T-helper 2 cell (primary cell): ENCODE measurements at regions not wholly inside any gene's neighbourhood (a gene's known extent, or its start where the extent isn't known, plus 50 kb on each side); places are given as distances from the start of the nearest gene placed in this dataset.
A peak's percentile ranks its signal among the peaks of the same experiment; 100 is the strongest.

Experiments used
- DNase-seq, 5 experiments: peaks; one replicate each; pipeline versions ENCODE4 v3.0.0 to v3.0.0-alpha.2; 2012 to 2022

DNA sequence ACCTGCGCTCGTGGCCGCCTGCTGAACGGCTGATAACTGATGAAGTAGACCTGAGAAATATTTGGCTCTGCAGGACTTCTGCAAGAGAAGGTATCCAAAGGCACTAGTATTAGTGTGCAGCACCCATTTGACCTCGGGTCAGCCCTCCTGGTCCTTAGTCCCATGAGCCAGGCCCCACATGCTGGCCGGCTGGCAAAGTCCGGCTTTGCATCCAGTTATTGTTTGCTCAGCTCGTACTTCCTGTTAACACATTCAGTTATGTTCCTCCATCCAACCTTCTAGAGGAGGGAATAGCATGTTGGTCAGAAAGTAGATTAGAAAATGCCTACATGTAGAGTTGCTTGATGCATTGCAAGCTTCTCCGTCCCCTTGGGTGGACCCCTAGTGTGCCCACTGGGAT is 385.7 kb upstream of the RGMA start:
- DNase-seq, result no peak

- DNase-seq, result no peak
Measured at GRCh38 chr15:93469994-93470393, 381.0 kb upstream of the RGMA start.

DNA sequence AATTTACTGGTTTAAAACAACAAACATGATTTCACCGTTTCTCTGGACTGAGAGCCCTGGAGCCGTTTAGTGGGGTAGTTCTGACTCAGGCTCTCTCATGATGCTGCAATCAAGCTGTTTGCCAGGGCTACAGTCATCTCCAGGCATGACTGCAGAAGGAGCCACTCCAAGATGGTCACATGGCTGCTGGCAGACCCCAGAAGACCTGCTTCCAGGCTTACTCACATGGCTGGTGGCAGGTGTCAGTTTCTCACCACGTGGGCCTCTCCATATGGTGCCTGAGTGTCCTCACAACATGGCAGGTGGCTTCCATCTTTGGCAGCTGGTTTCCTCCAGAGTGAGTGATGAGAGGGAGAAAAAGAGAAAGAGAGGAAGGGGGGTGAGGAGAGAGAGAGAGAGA is 378.3 kb upstream of the RGMA start:
- no peak for DNase-seq

DNA sequence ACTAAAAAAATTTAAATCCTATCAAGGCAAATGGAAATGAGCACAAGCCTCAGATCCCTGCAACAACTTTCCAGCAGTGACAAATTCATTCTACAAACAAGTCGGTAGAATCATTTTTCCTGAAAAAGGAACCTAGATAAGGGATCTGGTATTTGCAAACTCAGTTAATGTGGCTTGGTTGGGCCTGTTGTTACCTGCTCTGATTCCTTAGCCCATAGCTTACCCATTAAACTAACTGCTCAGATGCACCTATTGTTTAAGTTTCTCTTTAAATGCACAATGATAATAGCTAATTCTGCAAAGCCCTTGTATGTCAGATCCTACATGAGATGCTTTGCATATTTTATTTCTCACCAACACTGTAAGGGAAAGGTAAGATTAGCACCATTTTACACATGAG is 377.4 kb upstream of the RGMA start:
- DNase-seq, result no peak

DNA sequence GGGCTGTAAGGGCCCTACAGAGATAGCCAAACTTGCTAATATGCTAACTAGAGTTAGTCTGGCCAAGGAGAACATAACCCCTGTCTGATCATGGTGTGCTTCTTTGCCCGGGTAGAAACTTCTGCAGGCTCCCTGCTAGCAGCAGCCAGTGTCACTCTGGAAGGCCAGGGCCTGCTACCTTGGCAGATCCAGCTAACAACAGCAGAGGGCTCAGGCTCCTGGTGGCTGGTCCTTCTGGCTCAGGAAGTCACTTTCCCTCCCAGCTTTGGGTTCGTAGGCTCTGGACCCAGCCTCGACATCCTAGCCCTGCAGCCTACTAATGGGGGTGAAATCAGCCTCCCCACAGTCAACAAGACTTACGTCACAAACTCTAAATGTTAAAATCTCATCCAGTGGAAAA is 373.7 kb upstream of the RGMA start:
- DNase-seq, result no peak

DNA sequence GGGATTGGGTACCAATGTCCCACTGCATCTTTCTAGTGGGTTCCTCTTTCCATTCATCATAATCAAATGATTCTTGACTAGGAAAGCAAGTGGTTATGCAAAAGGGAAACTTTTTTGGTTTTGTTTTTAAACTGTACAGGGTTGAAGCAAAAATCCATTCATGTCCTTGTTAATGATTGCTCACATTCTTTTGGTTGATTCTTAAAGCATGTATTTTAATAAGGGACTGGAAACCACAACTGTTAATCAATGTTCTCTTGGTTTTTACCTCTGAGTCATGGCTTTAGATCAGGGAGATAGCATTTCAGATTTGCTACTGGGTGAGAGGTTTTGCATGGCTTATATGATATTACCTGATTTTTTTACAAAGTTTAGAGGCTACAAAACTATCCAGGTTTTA is 371.7 kb upstream of the RGMA start:
- peak in 1 of 5 experiments; percentile 9 for DNase-seq

- DNase-seq, result no peak
Measured at GRCh38 chr15:93459396-93459795, 370.4 kb upstream of the RGMA start.

DNA sequence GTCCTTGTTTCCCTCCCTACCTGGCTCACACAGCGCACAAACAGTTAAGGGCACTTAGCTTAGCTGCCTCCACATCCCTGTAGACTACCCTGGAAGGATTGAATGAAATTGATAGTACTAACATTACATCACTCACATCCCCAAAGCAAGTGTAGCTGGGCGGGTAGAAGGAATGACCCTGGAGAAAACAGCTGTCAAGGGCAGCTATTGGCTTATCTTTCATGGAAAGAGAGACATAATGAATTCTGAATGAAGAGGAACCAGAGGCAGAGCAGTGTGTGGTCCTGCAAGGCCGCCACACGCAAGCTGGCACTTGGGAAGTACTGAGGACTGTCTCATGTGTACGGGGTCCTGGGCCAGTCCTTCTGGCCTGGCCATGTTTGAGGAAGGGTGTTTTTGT is 369.6 kb upstream of the RGMA start:
- no peak for DNase-seq

DNA sequence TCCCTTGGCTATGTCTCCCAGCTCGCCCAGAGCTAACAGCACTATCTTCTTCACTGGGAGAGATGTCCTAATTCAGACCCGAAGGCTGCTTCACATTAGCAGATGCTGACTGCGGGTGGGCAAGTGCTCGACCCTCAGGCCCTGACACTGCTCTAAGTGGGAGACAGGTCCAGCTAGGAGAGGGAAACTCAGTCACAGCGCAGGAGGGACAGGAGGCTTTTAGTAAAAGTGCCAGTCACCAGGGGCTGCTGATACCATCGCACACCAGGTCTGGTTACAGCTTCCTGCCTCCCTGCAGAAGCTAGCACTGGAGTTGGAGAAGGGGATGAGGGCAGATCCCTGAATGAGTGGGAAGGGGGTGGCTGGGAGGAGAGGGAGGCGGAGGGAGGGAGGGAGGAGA is 365.8 kb upstream of the RGMA start:
- DNase-seq, result no peak

DNA sequence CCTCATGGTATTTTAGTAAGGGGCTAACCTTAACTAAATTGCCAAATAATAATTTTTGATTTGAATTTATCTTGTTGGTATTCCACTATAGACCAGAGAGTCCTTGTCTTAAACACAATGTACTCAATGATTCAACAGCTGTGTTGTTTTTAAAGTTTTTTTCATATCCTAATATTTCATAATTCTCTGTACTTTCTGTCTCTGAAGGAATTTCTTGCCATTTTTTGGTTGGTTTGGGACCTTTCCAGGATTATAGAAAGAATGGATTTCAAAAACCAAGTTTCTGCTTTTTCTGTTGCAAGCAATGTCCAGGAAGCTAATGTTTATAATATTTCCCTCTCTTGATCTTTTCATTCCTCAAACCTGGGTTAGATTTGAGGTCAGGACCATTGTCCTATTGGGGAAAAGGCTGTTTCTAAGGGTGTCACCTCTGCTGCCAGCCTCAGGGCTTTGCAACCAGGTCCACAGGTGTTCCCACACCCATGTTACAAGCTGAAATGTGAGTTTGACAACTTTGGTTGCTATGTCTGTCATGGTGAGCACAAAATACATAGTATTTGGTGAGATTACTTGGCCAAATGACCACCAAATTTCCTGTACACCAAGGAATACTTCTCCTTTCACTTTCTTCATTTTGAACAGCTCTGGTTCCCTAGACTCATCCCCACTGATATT is 363.7 kb upstream of the RGMA start:
- DNase-seq, result no peak

GRCh38 chr15:93451822-93452221 is 362.8 kb upstream of the RGMA start:
- DNase-seq, result no peak

DNA sequence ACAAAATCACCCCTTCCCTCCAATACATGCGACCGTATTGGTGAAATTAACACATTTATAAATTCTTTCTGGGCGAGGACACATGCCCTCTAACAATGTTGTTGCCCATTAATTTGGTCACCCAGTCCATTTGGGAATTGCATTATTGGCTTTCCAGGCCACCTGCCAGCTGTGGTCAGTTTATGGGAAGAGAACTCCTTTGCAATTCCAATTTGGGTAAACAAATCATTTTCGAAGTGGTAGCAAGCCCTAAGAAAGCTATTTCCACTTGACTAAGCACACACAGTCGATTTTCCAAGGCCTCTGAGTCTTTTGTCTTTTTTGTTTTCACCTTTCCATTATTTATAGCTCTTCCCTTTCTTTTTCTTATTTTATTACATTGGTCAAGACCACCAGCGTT is 362.3 kb upstream of the RGMA start:
- DNase-seq, result no peak

- DNase-seq, result no peak
Measured at GRCh38 chr15:93449798-93450197, 360.8 kb upstream of the RGMA start.

DNA sequence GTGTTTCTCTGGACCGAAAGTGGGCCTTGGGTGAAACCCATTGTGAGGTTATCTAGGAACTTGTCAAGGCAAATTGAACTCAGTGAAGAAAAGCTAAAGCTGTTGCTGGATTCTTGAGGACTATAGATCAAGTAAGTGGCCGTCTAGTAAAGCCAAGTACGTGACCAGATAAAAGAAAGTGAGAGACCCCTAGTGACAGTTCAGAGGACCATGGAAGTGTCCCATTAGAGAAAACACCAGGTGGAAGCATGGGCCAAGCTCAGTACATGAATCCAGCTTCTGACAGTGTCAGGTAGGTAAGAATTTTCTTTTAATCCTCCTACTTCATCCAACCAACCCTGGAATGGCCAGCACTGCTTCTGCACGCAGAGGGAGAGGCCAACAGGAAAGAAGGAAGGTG is 349.3 kb upstream of the RGMA start:
- no peak for DNase-seq

- no peak for DNase-seq
Measured at GRCh38 chr15:93432474-93432873, 343.5 kb upstream of the RGMA start.

DNA sequence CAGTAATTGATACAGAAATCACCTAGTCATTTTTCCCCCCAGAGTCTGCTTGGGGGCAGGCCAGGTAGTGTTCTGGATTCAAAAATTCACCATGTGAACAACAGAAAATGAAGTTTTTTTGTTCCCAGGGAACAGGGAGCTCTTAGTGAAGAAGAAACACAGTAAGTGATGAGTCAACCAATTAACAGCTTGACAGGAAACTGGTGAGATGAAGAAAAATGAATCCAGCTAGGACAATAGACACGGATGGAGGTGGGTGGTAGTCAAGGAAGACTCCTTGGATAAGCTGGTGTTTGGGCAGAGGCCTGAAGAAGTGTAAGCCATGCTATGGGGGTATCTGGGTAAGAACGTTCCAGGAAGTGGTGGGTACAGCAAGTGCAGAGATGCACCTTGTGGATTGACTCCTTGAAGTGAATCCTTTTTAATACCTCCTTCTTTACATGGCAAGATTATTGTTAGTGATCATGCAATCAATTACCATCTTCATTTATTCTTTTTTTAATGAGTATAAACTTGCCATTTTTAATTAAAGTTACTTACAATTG is 339.9 kb upstream of the RGMA start:
- DNase-seq, result no peak

GRCh38 chr15:93428150-93428549 is 339.1 kb upstream of the RGMA start:
- DNase-seq, result no peak

- no peak for DNase-seq
Measured at GRCh38 chr15:93424131-93424530, 335.1 kb upstream of the RGMA start.

GRCh38 chr15:93422476-93422875 is 333.5 kb upstream of the RGMA start:
- DNase-seq, result no peak

DNA sequence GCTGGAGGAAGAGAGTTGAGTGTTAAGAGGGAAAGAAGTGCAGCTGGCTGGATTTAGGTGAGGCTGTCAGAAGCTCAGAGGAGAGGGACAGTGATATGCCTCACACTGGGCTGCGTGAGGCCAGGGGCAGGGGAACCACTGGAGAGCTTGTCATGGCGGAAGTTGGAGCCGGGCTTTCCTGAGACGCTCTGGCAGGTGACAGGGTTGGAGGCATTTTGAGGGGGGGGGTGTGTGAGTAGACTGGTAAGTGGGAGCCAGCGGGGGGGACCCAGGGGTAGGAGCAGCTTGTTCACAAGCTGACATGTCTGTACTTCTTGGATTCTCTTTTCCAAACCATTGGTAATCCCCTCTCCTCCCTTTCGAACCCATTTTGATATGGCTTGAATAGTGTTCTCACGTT is 331.5 kb upstream of the RGMA start:
- DNase-seq, result no peak

DNA sequence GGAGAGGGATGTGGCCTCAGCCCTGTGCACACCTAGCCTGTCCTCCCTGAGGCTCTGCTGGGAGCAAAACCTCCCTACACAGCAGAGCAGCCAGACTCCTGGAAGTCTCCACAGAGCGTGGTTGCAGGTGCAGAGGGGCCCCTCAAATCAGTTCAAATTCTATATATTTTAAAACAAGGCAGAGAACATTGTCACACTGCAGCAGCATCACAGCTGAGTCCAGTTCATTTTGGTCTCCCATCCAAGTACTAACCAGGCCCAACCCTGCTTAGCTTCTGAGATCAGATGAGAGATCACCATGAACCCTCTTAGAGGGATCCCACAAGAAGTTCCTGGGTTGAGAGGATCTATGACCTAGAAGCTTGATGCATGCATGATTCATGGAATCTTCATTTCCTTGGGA is 331.0 kb upstream of the RGMA start:
- no peak for DNase-seq

DNA sequence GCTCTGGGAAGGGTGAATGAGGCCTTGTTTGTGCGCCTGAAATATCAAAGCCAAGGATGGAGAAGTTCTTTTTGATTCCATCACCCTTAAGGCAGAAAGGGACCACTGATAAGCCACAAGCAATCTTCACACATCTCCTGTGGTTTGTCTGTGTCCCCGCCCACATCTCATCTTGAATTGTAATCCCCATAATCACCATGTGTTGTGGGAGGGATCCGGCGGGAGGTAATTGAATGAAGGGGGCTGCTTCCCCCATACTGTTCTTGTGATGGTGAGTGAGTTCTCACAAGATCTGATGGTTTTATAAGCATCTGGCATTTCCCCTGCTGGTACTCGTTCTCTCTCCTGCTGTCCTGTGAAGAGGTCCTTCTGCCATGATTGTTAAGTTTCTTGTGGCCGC is 329.6 kb upstream of the RGMA start:
- DNase-seq, result no peak

DNA sequence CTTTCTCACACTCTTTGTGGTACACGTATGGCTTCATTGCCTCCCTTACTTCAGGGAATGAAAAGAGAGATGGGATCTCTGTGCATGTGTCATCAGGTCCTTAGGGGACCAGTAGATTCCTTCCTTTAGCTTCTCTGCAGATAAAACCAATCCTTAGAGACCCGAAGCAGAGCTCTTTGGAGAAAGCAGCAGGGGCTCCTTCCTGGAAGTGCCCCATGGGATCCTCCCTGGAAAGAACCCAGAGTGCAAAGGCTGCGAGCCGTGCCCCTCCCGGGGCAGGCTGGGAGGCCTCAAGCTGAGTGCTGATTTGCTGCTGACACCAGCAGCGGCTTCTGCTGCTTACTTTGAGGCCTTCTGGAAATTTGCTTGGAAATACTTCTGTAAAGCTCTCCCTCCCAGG is 328.6 kb upstream of the RGMA start:
- DNase-seq, result no peak

- no peak for DNase-seq
Measured at GRCh38 chr15:93417156-93417555, 328.1 kb upstream of the RGMA start.

DNA sequence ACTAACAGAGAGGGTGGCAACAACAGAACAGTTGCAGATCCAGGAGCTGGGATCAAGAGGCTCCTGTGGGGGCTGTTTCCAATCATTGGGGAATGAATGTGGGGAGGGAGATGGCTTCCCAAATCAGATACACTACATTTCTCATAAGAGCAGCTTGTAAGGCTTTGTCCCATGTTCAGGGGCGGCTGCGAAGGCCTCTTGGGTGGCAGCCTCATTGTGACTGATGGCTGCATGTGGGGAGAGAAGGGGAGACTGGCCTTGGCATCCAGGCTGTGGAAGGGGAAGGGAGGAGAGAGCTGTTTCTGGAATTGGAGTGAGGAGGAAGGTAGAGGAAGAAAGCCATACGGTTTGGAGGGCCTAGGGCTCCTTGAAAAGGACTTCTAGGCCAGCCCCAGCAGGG is 326.6 kb upstream of the RGMA start:
- DNase-seq, result no peak
